CD4-positive, alpha-beta T cell treated with Interleukin-4 for 1 hour (primary cell): ENCODE measurements at regions not wholly inside any gene's neighbourhood (a gene's known extent, or its start where the extent isn't known, plus 50 kb on each side); places are given as distances from the start of the nearest gene placed in this dataset.

Source experiments
- DNase-seq, 2 donors: peaks; one replicate each; pipeline ENCODE4 v3.0.0-alpha.2; 2020 to 2022

GRCh38 chr15:92224843-92225242, 168.8 kb upstream of the ST8SIA2 start:
- DNase-seq: no peak

GRCh38 chr15:92226020-92226612, 167.6 kb upstream of the ST8SIA2 start:
- DNase-seq: peak in 1 of 2 donors; percentile 1

GRCh38 chr15:92228830-92229229, 164.9 kb upstream of the ST8SIA2 start:
- no peak for DNase-seq

- DNase-seq: no peak
Measured at GRCh38 chr15:92231461-92231860, 162.2 kb upstream of the ST8SIA2 start.

GRCh38 chr15:92232317-92232716, 161.4 kb upstream of the ST8SIA2 start:
- no peak for DNase-seq

GRCh38 chr15:92232876-92233275, 160.8 kb upstream of the ST8SIA2 start:
- DNase-seq: no peak

GRCh38 chr15:92243227-92243626, 150.5 kb upstream of the ST8SIA2 start:
- DNase-seq: no peak

- no peak for DNase-seq
Measured at GRCh38 chr15:92244703-92245102, 149.0 kb upstream of the ST8SIA2 start.

GRCh38 chr15:92247649-92248242, 145.9 kb upstream of the ST8SIA2 start:
- DNase-seq: no peak

GRCh38 chr15:92266796-92267685, 126.6 kb upstream of the ST8SIA2 start:
- no peak for DNase-seq

GRCh38 chr15:92268900-92269299, 124.8 kb upstream of the ST8SIA2 start:
- DNase-seq: no peak

GRCh38 chr15:92271179-92271578, 122.5 kb upstream of the ST8SIA2 start:
- no peak for DNase-seq

GRCh38 chr15:92272106-92272505, 121.6 kb upstream of the ST8SIA2 start:
- no peak for DNase-seq

- DNase-seq: no peak
Measured at GRCh38 chr15:92273286-92273685, 120.4 kb upstream of the ST8SIA2 start.

- DNase-seq: no peak
Measured at GRCh38 chr15:92273723-92274122, 120.0 kb upstream of the ST8SIA2 start.

- peak in 1 of 2 donors; percentile 4 for DNase-seq
Measured at GRCh38 chr15:92277776-92278175, 115.9 kb upstream of the ST8SIA2 start.

GRCh38 chr15:92283813-92284212, 109.9 kb upstream of the ST8SIA2 start:
- no peak for DNase-seq

GRCh38 chr15:92288755-92289154, 104.9 kb upstream of the ST8SIA2 start:
- no peak for DNase-seq

- DNase-seq: no peak
Measured at GRCh38 chr15:92289733-92290132, 103.9 kb upstream of the ST8SIA2 start.

- DNase-seq: no peak
Measured at GRCh38 chr15:92290359-92290992, 103.2 kb upstream of the ST8SIA2 start.

- no peak for DNase-seq
Measured at GRCh38 chr15:92291900-92292299, 101.8 kb upstream of the ST8SIA2 start.

- DNase-seq: no peak
Measured at GRCh38 chr15:92294759-92295158, 98.9 kb upstream of the ST8SIA2 start.

- DNase-seq: no peak
Measured at GRCh38 chr15:92304223-92304975, 89.3 kb upstream of the ST8SIA2 start.
